A673 (cell line): ENCODE measurements at regions not wholly inside any gene's neighbourhood (a gene's known extent, or its start where the extent isn't known, plus 50 kb on each side); places are given as distances from the start of the nearest gene placed in this dataset.

Experiments used
- BruUV-seq: library from RNA; stranded (reverse); fragments of 400-500 nt; replicated peaks from 2 replicates; lab custom pipeline; 2021; lab: Mats Ljungman, UMichigan
- CTCF ChIA-PET: fragments of 300-600 bp; sonication (Branson Sonifier 250); formaldehyde crosslinking; loops from one replicate; lab custom pipeline; 2022; ENCODE audit warnings: antibody characterized with exemption; lab: Charles Lee
- POLR2A ChIA-PET: fragments of 300-600 bp; sonication (Branson Sonifier 250); formaldehyde crosslinking; loops from one replicate; lab custom pipeline; 2022; ENCODE audit warnings: antibody characterized with exemption; ENCODE audit not compliant: low non-redundant PET; lab: Charles Lee
- DNase-seq: peaks from one replicate; pipeline ENCODE4 v3.0.0-alpha.2; 2015; ENCODE audit warnings: low spot score
- H3K27ac ChIP-seq: fragments of 200-600 bp; sonication (generic); 2 replicates; pipeline ENCODE4 v1.5.1; 2016; ENCODE audit warnings: mixed run types, low read depth, mild to moderate bottlenecking, mixed read lengths, antibody characterized with exemption, low read length; ENCODE audit not compliant: poor library complexity, severe bottlenecking
- H3K27me3 ChIP-seq: fragments of 200-600 bp; sonication (generic); replicated peaks from 2 replicates; pipeline ENCODE4 v1.6.1; 2017; ENCODE audit warnings: mixed run types, low read depth, mild to moderate bottlenecking, mixed read lengths, antibody characterized with exemption, low read length; ENCODE audit not compliant: insufficient read depth, poor library complexity
- H3K36me3 ChIP-seq: fragments of 200-600 bp; sonication (generic); 2 replicates; pipeline ENCODE4 v1.6.1; 2016; ENCODE audit warnings: mixed run types, mild to moderate bottlenecking, mixed read lengths, antibody characterized with exemption, low read length; ENCODE audit not compliant: insufficient read depth, poor library complexity, severe bottlenecking
- H3K4me1 ChIP-seq: fragments of 200-600 bp; sonication (generic); 2 replicates; pipeline ENCODE4 v1.6.1; 2017; ENCODE audit warnings: mixed run types, mild to moderate bottlenecking, mixed read lengths, antibody characterized with exemption, low read length; ENCODE audit not compliant: insufficient read depth, poor library complexity, severe bottlenecking
- H3K4me3 ChIP-seq: fragments of 200-600 bp; sonication (generic); 2 replicates; pipeline ENCODE4 v1.5.1; 2016; ENCODE audit warnings: low read depth, mixed run types, mild to moderate bottlenecking, mixed read lengths, low read length; ENCODE audit not compliant: poor library complexity, severe bottlenecking
- H3K9me3 ChIP-seq: fragments of 200-600 bp; sonication (generic); 2 replicates; pipeline ENCODE4 v1.6.1; 2016; ENCODE audit warnings: mixed run types, low read depth, mild to moderate bottlenecking, mixed read lengths, antibody characterized with exemption, low read length; ENCODE audit not compliant: poor library complexity, severe bottlenecking
- CTCF ChIP-seq: fragments of 300-800, 200-600 bp; sonication (generic); conservative IDR thresholded peaks from 2 replicates; pipeline ENCODE4 v1.5.1; 2017; ENCODE audit warnings: low read depth, mild to moderate bottlenecking, antibody characterized with exemption, low read length, moderate library complexity, mixed read lengths
- EZH2 ChIP-seq: fragments of 200-600 bp; sonication (generic); IDR thresholded peaks from 2 replicates; pipeline ENCODE4 v1.6.1; 2017; ENCODE audit warnings: borderline replicate concordance, low read depth, mild to moderate bottlenecking, mixed read lengths, antibody characterized with exemption, low read length; ENCODE audit not compliant: poor library complexity, severe bottlenecking
- intact Hi-C: fragments of 100-400 bp; cut with micrococcal nuclease; formaldehyde crosslinking; loops from one replicate; pipeline ENCODE4 v1.10.0; 2022; ENCODE audit not compliant: unreplicated experiment

DNA sequence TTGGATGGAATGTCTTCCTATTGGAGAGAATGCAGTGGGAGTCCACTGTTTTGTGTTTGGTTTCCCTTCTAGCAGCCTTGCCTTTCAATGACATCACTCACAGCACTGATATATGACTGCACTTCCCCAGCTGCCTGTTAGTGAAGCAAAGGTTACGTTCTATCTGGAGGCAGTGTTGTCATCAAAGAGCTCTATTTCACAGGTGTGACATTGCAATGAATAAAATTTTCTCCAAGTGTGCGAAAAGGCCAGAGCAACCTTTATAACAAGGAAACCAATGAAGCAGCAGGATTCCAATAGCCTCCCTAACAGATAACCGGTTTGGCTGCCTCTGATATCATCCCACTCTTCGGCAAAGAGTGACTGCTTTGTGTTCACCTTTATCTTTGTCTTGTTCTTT, 523.5 kb upstream of the ZNF608 start:
- Histone ChIP-seq H3K4me3 (no peak overlapping the region), H3K9me3 (no peaks in the 10 kb centered on the region), H3K4me1 (no peaks in the 10 kb centered on the region), H3K27me3 (no peaks in the 10 kb centered on the region), H3K36me3 (no peaks in the 10 kb centered on the region), H3K27ac (no peak overlapping the region)
- DNase-seq: no peak
- intact Hi-C loops: no loop called here
- no peak for TF ChIP-seq EZH2
- no peak for TF ChIP-seq CTCF
- POLR2A ChIA-PET: interaction anchor here (0.6 kb wide), 1 partner anchor 141 kb away, joined by 3 read pairs; no protein-coding TSS in a partner anchor
- CTCF ChIA-PET: no interaction called here
- BruUV-seq: no TSS peak

DNA sequence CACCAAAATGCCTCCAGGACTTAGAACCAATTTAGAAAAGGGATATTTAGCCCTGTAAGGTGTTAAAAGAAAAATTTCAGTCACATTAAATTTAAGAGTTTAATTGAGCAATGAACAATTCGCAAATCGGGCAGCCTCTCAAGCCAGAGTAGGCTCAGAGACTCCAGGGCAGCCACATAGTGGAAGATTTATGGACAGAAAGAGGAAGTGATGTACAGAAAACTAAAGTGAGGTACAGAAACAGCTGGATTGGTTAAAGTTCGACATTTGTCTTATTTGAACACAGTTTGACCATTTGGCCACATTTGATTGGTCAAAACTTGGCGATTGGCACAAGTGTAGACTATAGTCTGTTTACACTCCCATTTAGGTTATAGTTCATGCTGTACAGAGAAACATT, 525.9 kb upstream of the ZNF608 start:
- Histone ChIP-seq H3K27me3 (no peaks in the 10 kb centered on the region), H3K4me3 (no peak overlapping the region), H3K36me3 (no peaks in the 10 kb centered on the region), H3K4me1 (peaks cover 6% of the 10 kb centered on the region), H3K9me3 (no peaks in the 10 kb centered on the region), H3K27ac (no peak overlapping the region)
- DNase-seq: no peak
- intact Hi-C loops: no loop called here
- TF ChIP-seq CTCF (no peak), EZH2 (no peak)
- ChIA-PET POLR2A (no interaction called here), CTCF (no interaction called here)
- BruUV-seq: no TSS peak

DNA sequence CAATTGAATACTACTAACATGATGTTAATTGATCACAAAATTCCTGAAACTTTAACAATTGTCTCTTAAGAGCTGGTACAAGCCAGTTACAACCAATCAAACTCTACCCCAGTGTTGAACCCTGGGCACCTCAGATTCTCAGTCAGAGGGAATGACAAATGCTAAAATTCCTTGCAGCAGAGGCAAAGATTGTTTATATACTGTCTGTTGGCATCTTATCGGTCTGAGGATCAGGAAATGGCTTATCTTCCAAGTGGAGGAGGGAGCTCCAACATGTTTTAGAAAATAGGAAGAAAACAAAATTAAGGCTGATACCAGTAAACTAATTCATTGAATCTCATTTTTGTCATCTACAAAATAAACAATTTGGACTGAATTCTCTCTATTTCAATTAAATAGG, 527.8 kb upstream of the ZNF608 start:
- TF ChIP-seq EZH2 (no peak), CTCF (no peak)
- CTCF ChIA-PET: no interaction called here
- Histone ChIP-seq H3K9me3 (no peaks in the 10 kb centered on the region), H3K4me3 (no peak overlapping the region), H3K4me1 (peaks cover 6% of the 10 kb centered on the region), H3K36me3 (no peaks in the 10 kb centered on the region), H3K27ac (no peak overlapping the region), H3K27me3 (no peaks in the 10 kb centered on the region)
- DNase-seq: no peak
- intact Hi-C loops: no loop called here
- POLR2A ChIA-PET: no interaction called here
- BruUV-seq: no TSS peak
